HEK293 (cell line): ENCODE measurements at regions not wholly inside any gene's neighbourhood (a gene's known extent, or its start where the extent isn't known, plus 50 kb on each side); places are given as distances from the start of the nearest gene placed in this dataset.

ENCODE experiments used
- CTCF ChIA-PET: fragments of 350-600 bp; formaldehyde crosslinking; extraction: SDS; loops from one replicate; lab custom pipeline; 2021; ENCODE audit warnings: antibody characterized with exemption; lab: Yijun Ruan, JAX
- POLR2A ChIA-PET: fragments of 300-600 bp; formaldehyde crosslinking; extraction: SDS; loops from one replicate; lab custom pipeline; 2020; ENCODE audit warnings: antibody characterized with exemption, inconsistent platforms; lab: Yijun Ruan, JAX
- H3K27ac ChIP-seq: fragments of 200-500 bp; sonication (Bioruptor generic); 2 replicates; pipeline ENCODE4 v1.5.1; 2014; ENCODE audit warnings: low read depth, low read length, control low read depth, inconsistent platforms; ENCODE audit errors: extremely low read depth
- H3K36me3 ChIP-seq, 2 experiments: fragments of 200-500 bp in 1 of 2; sonication (Bioruptor generic) in 1 of 2; 1 replicate in 1 of 2; 2 replicates in 1 of 2; pipeline ENCODE4 v1.5.1; 2014 to 2017; ENCODE audit warnings: inconsistent platforms in 2 of 2, low read length in 2 of 2; ENCODE audit not compliant: control insufficient read depth in 2 of 2, insufficient read depth in 1 of 2
- H3K4me1 ChIP-seq: fragments of 200-500 bp; sonication (Bioruptor generic); 2 replicates; pipeline ENCODE4 v1.5.1; 2014; ENCODE audit warnings: mild to moderate bottlenecking, low read length, inconsistent platforms; ENCODE audit not compliant: control insufficient read depth, insufficient read depth
- H3K4me3 ChIP-seq: 2 replicates; pipeline ENCODE4 v1.5.1; 2011; ENCODE audit warnings: low read depth, mild to moderate bottlenecking, control low read depth, low read length, moderate library complexity
- H3K9me3 ChIP-seq: fragments of 200-500 bp; sonication (Bioruptor generic); 2 replicates; pipeline ENCODE4 v1.5.1; 2014; ENCODE audit warnings: low read depth, low read length, inconsistent platforms; ENCODE audit not compliant: control insufficient read depth, insufficient read depth
- FEZF1 ChIP-seq: fragments of 450-650 bp; formaldehyde crosslinking; IDR thresholded peaks from 2 replicates; pipeline ENCODE4 v1.5.1; 2016; ENCODE audit warnings: missing biosample characterization, missing genetic modification characterization
- HOXD13 ChIP-seq: sonication (generic); formaldehyde crosslinking; IDR thresholded peaks from 2 replicates; pipeline ENCODE4 v1.8.0; 2022; ENCODE audit warnings: missing genetic modification reagents, borderline replicate concordance
- MZF1 ChIP-seq: fragments of 450-650 bp; formaldehyde crosslinking; IDR thresholded peaks from 2 replicates; pipeline ENCODE4 v1.5.1; 2017; ENCODE audit warnings: missing biosample characterization, missing genetic modification characterization, borderline replicate concordance
- OSR2 ChIP-seq: fragments of 450-650 bp; formaldehyde crosslinking; IDR thresholded peaks from 2 replicates; pipeline ENCODE4 v1.5.1; 2016; ENCODE audit warnings: missing biosample characterization, missing genetic modification characterization
- ZBTB1 ChIP-seq: fragments of 450-650 bp; formaldehyde crosslinking; IDR thresholded peaks from 2 replicates; pipeline ENCODE4 v1.5.1; 2016; ENCODE audit warnings: missing biosample characterization, missing genetic modification characterization
- ZBTB17 ChIP-seq: fragments of 450-650 bp; formaldehyde crosslinking; IDR thresholded peaks from 2 replicates; pipeline ENCODE4 v1.5.1; 2016; ENCODE audit warnings: missing biosample characterization, missing genetic modification characterization
- ZBTB48 ChIP-seq: fragments of 450-650 bp; formaldehyde crosslinking; IDR thresholded peaks from 2 replicates; pipeline ENCODE4 v1.5.1; 2016; ENCODE audit warnings: missing biosample characterization, missing genetic modification characterization
- ZFP69B ChIP-seq: fragments of 450-650 bp; formaldehyde crosslinking; IDR thresholded peaks from 2 replicates; pipeline ENCODE4 v1.5.1; 2016; ENCODE audit warnings: missing biosample characterization, missing genetic modification characterization
- ZNF138 ChIP-seq: fragments of 450-650 bp; formaldehyde crosslinking; IDR thresholded peaks from 2 replicates; pipeline ENCODE4 v1.5.1; 2016; ENCODE audit warnings: missing biosample characterization, missing genetic modification characterization, borderline replicate concordance
- ZNF174 ChIP-seq: fragments of 450-650 bp; formaldehyde crosslinking; IDR thresholded peaks from 2 replicates; pipeline ENCODE4 v1.5.0; 2017; ENCODE audit warnings: missing biosample characterization, mild to moderate bottlenecking, missing genetic modification characterization
- ZNF202 ChIP-seq: fragments of 450-650 bp; formaldehyde crosslinking; IDR thresholded peaks from 2 replicates; pipeline ENCODE4 v1.5.1; 2016; ENCODE audit warnings: missing biosample characterization, missing genetic modification characterization, borderline replicate concordance
- ZNF24 ChIP-seq: fragments of 450-650 bp; formaldehyde crosslinking; IDR thresholded peaks from 2 replicates; pipeline ENCODE4 v1.5.1; 2016; ENCODE audit warnings: missing biosample characterization, missing genetic modification characterization
- ZNF354C ChIP-seq: fragments of 450-650 bp; formaldehyde crosslinking; IDR thresholded peaks from 2 replicates; pipeline ENCODE4 v1.5.1; 2016; ENCODE audit warnings: missing biosample characterization, missing genetic modification characterization, low read depth, borderline replicate concordance
- ZNF394 ChIP-seq: fragments of 450-650 bp; formaldehyde crosslinking; IDR thresholded peaks from 2 replicates; pipeline ENCODE4 v1.5.1; 2016; ENCODE audit warnings: missing biosample characterization, missing genetic modification characterization, mild to moderate bottlenecking, moderate library complexity, borderline replicate concordance
- ZNF416 ChIP-seq: fragments of 450-650 bp; formaldehyde crosslinking; IDR thresholded peaks from 2 replicates; pipeline ENCODE4 v1.5.1; 2016; ENCODE audit warnings: missing biosample characterization, missing genetic modification characterization
- ZNF433 ChIP-seq: fragments of 450-650 bp; formaldehyde crosslinking; IDR thresholded peaks from 2 replicates; pipeline ENCODE4 v1.5.1; 2016; ENCODE audit warnings: missing biosample characterization, missing genetic modification characterization, low read depth
- ZNF501 ChIP-seq: fragments of 450-650 bp; formaldehyde crosslinking; IDR thresholded peaks from 2 replicates; pipeline ENCODE4 v1.5.1; 2016; ENCODE audit warnings: missing biosample characterization, missing genetic modification characterization
- ZNF529 ChIP-seq: fragments of 450-650 bp; formaldehyde crosslinking; IDR thresholded peaks from 2 replicates; pipeline ENCODE4 v1.5.1; 2017; ENCODE audit warnings: missing genetic modification characterization, missing biosample characterization; ENCODE audit not compliant: insufficient replicate concordance
- ZNF555 ChIP-seq: fragments of 450-650 bp; formaldehyde crosslinking; conservative IDR thresholded peaks from 2 replicates; pipeline ENCODE4 v1.5.1; 2017; ENCODE audit warnings: missing biosample characterization, mild to moderate bottlenecking, missing genetic modification characterization, inconsistent platforms
- ZNF624 ChIP-seq: fragments of 450-650 bp; formaldehyde crosslinking; IDR thresholded peaks from 2 replicates; pipeline ENCODE4 v1.5.1; 2017; ENCODE audit warnings: missing biosample characterization, missing genetic modification characterization
- ZSCAN16 ChIP-seq: fragments of 450-650 bp; formaldehyde crosslinking; IDR thresholded peaks from 2 replicates; pipeline ENCODE4 v1.5.1; 2016; ENCODE audit warnings: missing biosample characterization, missing genetic modification characterization
- TF ChIP-seq, protein P1 (sequence below): fragments of 450-650 bp; formaldehyde crosslinking; IDR thresholded peaks from 2 replicates; pipeline ENCODE4 v1.5.1; 2016; ENCODE audit warnings: missing biosample characterization, missing genetic modification characterization
- TF ChIP-seq, protein P2 (sequence below): fragments of 450-650 bp; formaldehyde crosslinking; IDR thresholded peaks from 2 replicates; pipeline ENCODE4 v1.5.1; 2016; ENCODE audit warnings: missing biosample characterization, missing genetic modification characterization
- TF ChIP-seq, protein P3 (sequence below): sonication (generic); formaldehyde crosslinking; IDR thresholded peaks from 2 replicates; pipeline ENCODE4 v1.8.1; 2022; ENCODE audit warnings: mild to moderate bottlenecking, moderate library complexity, missing genetic modification reagents
- TF ChIP-seq, protein P4 (sequence below): fragments of 450-650 bp; formaldehyde crosslinking; IDR thresholded peaks from 2 replicates; pipeline ENCODE4 v1.5.1; 2017; ENCODE audit warnings: missing biosample characterization, missing genetic modification characterization
- TF ChIP-seq, protein P5 (sequence below): fragments of 450-650 bp; formaldehyde crosslinking; IDR thresholded peaks from 2 replicates; pipeline ENCODE4 v1.5.1; 2016; ENCODE audit warnings: missing biosample characterization, missing genetic modification characterization, borderline replicate concordance
- TF ChIP-seq, protein P6 (sequence below): fragments of 450-650 bp; formaldehyde crosslinking; IDR thresholded peaks from 2 replicates; pipeline ENCODE4; 2016; ENCODE audit warnings: missing biosample characterization, missing genetic modification characterization

DNA sequence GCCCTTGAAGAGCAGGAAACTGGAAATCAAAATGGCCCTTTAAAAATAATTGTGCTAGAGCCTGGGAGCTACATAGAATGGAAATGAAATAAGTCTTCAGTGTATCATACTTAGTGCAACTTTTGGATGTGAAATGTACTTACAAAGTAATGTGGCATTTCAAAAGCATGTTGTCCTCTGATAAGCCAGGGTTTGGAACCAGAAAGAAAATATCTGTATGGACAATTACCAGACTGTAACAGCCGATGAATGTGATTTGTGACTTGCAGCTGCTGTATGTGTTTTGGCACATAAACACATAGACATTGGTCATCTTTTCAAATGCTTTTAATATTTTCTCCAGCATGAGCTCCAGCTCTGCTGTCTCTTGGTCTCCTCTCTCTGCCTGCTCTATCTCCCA lies 546.4 kb downstream of the OMA1 start:
- POLR2A ChIA-PET: no interaction called here
- no peak overlapping the region for H3K27ac ChIP-seq
- H3K36me3 ChIP-seq: no peaks in the 10 kb centered on the region
- H3K4me3 ChIP-seq: no peak overlapping the region
- TF ChIP-seq ZNF416 (tag by site-specific recombination) (no peak), MZF1 (tag by site-specific recombination) (no peak), ZNF394 (tag by site-specific recombination) (no peak), ZNF624 (tag by site-specific recombination) (no peak), ZBTB1 (no peak), ZFP69B (tag by site-specific recombination) (no peak), HOXD13 (CRISPR knock-in tag) (no peak), ZNF354C (tag by site-specific recombination) (no peak), ZNF501 (tag by site-specific recombination) (no peak), ZNF529 (no peak), ZNF24 (tag by site-specific recombination) (no peak), ZBTB48 (tag by site-specific recombination) (no peak), ZSCAN16 (no peak), ZNF174 (tag by site-specific recombination) (no peak)
- TF ChIP-seq, protein P1, sequence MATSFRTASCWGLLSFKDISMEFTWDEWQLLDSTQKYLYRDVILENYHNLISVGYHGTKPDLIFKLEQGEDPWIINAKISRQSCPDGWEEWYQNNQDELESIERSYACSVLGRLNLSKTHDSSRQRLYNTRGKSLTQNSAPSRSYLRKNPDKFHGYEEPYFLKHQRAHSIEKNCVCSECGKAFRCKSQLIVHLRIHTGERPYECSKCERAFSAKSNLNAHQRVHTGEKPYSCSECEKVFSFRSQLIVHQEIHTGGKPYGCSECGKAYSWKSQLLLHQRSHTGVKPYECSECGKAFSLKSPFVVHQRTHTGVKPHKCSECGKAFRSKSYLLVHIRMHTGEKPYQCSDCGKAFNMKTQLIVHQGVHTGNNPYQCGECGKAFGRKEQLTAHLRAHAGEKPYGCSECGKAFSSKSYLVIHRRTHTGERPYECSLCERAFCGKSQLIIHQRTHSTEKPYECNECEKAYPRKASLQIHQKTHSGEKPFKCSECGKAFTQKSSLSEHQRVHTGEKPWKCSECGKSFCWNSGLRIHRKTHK (tag by site-specific recombination): no peak
- TF ChIP-seq, protein P2, sequence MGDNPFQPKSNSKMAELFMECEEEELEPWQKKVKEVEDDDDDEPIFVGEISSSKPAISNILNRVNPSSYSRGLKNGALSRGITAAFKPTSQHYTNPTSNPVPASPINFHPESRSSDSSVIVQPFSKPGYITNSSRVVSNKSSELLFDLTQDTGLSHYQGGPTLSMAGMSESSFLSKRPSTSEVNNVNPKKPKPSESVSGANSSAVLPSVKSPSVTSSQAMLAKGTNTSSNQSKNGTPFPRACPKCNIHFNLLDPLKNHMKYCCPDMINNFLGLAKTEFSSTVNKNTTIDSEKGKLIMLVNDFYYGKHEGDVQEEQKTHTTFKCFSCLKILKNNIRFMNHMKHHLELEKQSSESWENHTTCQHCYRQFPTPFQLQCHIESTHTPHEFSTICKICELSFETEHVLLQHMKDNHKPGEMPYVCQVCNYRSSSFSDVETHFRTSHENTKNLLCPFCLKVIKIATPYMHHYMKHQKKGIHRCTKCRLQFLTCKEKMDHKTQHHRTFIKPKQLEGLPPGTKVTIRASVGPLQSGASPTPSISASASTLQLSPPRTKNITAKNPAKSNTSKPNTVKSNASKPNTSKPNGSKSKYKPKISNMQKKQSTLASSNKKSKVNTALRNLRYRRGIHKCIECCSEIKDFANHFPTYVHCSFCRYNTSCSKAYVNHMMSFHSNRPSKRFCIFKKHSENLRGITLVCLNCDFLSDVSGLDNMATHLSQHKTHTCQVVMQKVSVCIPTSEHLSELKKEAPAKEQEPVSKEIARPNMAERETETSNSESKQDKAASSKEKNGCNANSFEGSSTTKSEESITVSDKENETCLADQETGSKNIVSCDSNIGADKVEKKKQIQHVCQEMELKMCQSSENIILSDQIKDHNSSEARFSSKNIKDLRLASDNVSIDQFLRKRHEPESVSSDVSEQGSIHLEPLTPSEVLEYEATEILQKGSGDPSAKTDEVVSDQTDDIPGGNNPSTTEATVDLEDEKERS: no peak
- TF ChIP-seq, protein P3, sequence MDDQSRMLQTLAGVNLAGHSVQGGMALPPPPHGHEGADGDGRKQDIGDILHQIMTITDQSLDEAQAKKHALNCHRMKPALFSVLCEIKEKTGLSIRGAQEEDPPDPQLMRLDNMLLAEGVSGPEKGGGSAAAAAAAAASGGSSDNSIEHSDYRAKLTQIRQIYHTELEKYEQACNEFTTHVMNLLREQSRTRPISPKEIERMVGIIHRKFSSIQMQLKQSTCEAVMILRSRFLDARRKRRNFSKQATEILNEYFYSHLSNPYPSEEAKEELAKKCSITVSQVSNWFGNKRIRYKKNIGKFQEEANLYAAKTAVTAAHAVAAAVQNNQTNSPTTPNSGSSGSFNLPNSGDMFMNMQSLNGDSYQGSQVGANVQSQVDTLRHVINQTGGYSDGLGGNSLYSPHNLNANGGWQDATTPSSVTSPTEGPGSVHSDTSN (CRISPR knock-in tag): no peak
- TF ChIP-seq, protein P4, sequence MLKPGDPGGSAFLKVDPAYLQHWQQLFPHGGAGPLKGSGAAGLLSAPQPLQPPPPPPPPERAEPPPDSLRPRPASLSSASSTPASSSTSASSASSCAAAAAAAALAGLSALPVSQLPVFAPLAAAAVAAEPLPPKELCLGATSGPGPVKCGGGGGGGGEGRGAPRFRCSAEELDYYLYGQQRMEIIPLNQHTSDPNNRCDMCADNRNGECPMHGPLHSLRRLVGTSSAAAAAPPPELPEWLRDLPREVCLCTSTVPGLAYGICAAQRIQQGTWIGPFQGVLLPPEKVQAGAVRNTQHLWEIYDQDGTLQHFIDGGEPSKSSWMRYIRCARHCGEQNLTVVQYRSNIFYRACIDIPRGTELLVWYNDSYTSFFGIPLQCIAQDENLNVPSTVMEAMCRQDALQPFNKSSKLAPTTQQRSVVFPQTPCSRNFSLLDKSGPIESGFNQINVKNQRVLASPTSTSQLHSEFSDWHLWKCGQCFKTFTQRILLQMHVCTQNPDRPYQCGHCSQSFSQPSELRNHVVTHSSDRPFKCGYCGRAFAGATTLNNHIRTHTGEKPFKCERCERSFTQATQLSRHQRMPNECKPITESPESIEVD (tag by site-specific recombination): no peak
- CTCF ChIA-PET: no interaction called here
- H3K4me1 ChIP-seq: no peaks in the 10 kb centered on the region
- no peaks in the 10 kb centered on the region; the same call in 1 of the 2 replicates for H3K9me3 ChIP-seq

DNA sequence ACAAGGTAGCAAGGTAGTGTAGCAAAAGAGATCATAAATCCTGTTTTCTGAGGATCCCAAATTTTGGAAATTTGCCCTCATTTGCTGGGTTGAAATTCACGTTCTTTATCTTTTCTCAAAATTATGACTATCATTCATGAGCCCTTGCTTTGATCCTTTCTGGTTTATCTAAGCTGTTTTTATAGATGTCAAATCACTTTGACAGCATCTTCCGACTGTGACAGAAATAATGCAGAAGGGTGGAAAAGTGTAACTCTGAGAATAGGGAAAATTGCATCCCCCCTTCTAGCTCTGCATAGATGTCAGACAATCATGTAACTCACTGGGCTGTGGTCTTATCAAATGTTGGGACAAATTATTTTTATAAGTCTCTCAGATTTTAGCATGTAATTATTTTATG lies 550.1 kb downstream of the OMA1 start:
- H3K4me3 ChIP-seq: no peak overlapping the region
- H3K9me3 ChIP-seq: no peaks in the 10 kb centered on the region; the same call in 1 of the 2 replicates
- ChIA-PET CTCF (no interaction called here), POLR2A (no interaction called here)
- no peaks in the 10 kb centered on the region for H3K36me3 ChIP-seq
- H3K27ac ChIP-seq: no peak overlapping the region
- H3K4me1 ChIP-seq: no peaks in the 10 kb centered on the region
- TF ChIP-seq ZNF138 (tag by site-specific recombination) (no peak), OSR2 (tag by site-specific recombination) (no peak), FEZF1 (tag by site-specific recombination) (no peak), ZNF202 (tag by site-specific recombination) (no peak), ZNF555 (tag by site-specific recombination) (no peak), ZNF174 (tag by site-specific recombination) (no peak), ZBTB17 (no peak), ZNF433 (tag by site-specific recombination) (no peak)
- TF ChIP-seq, protein P5, sequence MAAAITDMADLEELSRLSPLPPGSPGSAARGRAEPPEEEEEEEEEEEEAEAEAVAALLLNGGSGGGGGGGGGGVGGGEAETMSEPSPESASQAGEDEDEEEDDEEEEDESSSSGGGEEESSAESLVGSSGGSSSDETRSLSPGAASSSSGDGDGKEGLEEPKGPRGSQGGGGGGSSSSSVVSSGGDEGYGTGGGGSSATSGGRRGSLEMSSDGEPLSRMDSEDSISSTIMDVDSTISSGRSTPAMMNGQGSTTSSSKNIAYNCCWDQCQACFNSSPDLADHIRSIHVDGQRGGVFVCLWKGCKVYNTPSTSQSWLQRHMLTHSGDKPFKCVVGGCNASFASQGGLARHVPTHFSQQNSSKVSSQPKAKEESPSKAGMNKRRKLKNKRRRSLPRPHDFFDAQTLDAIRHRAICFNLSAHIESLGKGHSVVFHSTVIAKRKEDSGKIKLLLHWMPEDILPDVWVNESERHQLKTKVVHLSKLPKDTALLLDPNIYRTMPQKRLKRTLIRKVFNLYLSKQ (tag by site-specific recombination): no peak
- TF ChIP-seq, protein P6, sequence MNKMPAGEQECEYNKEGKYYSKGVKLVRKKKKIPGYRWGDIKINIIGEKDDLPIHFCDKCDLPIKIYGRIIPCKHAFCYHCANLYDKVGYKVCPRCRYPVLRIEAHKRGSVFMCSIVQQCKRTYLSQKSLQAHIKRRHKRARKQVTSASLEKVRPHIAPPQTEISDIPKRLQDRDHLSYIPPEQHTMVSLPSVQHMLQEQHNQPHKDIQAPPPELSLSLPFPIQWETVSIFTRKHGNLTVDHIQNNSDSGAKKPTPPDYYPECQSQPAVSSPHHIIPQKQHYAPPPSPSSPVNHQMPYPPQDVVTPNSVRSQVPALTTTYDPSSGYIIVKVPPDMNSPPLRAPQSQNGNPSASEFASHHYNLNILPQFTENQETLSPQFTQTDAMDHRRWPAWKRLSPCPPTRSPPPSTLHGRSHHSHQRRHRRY (tag by site-specific recombination): no peak
